DND-41 (cell line): ENCODE measurements at regions not wholly inside any gene's neighbourhood (a gene's known extent, or its start where the extent isn't known, plus 50 kb on each side); places are given as distances from the start of the nearest gene placed in this dataset.

Experiments
- ATAC-seq: fragments of 200-7000 bp; cut with Tn5 transposase; 3 replicates; pipeline ENCODE4 v1.9.1; 2021; ENCODE audit warnings: low read depth; ENCODE audit not compliant: insufficient read depth
- DNase-seq: peaks from one replicate; pipeline ENCODE4 v3.0.0-alpha.2; 2020
- H2AFZ ChIP-seq: 2 replicates; pipeline ENCODE4 v1.6.0; 2012; ENCODE audit warnings: low read depth, low read length
- H3K27ac ChIP-seq: 2 replicates; pipeline ENCODE4 v1.5.1; 2012; ENCODE audit warnings: low read length, inconsistent platforms
- H3K27me3 ChIP-seq: fragments of 200-600 bp; sonication (generic); 2 replicates; pipeline ENCODE4 v1.6.0; 2012; ENCODE audit warnings: low read length, mild to moderate bottlenecking, inconsistent platforms; ENCODE audit not compliant: insufficient read depth, poor library complexity
- H3K36me3 ChIP-seq: 2 replicates; pipeline ENCODE4 v1.5.1; 2012; ENCODE audit warnings: low read length, inconsistent platforms; ENCODE audit not compliant: insufficient read depth
- H3K4me1 ChIP-seq: 2 replicates; pipeline ENCODE4 v1.5.1; 2012; ENCODE audit warnings: mild to moderate bottlenecking, low read length; ENCODE audit not compliant: insufficient read depth
- H3K4me2 ChIP-seq: 2 replicates; pipeline ENCODE4 v1.6.0; 2012; ENCODE audit warnings: mild to moderate bottlenecking, moderate library complexity, low read length, inconsistent platforms; ENCODE audit not compliant: insufficient read depth
- H3K4me3 ChIP-seq, 2 experiments: fragments of 200-600 bp in 1 of 2; shearing (Covaris generic) in 1 of 2; 2 replicates each; pipeline ENCODE4 v1.5.1; 2012 to 2016; ENCODE audit warnings: inconsistent platforms in 2 of 2, low read length in 2 of 2, mild to moderate bottlenecking in 2 of 2, low read depth in 1 of 2, moderate library complexity in 1 of 2
- H3K79me2 ChIP-seq: 2 replicates; pipeline ENCODE4 v1.6.0; 2012; ENCODE audit warnings: low read length, inconsistent platforms; ENCODE audit not compliant: insufficient read depth
- H3K9ac ChIP-seq: 2 replicates; pipeline ENCODE4 v1.6.0; 2012; ENCODE audit warnings: low read depth, mild to moderate bottlenecking, inconsistent platforms, low read length, moderate library complexity
- H3K9me3 ChIP-seq: 2 replicates; pipeline ENCODE4 v1.5.1; 2012; ENCODE audit warnings: low read length, moderate library complexity, mild to moderate bottlenecking, inconsistent platforms; ENCODE audit not compliant: insufficient read depth, severe bottlenecking
- H4K20me1 ChIP-seq: 2 replicates; pipeline ENCODE4 v1.6.0; 2012; ENCODE audit warnings: low read length; ENCODE audit not compliant: insufficient read depth
- EZH2 ChIP-seq: IDR thresholded peaks from 3 replicates; pipeline ENCODE4 v1.6.1; 2012; ENCODE audit warnings: borderline replicate concordance, low read depth, mild to moderate bottlenecking, moderate library complexity, low read length, inconsistent platforms; ENCODE audit not compliant: severe bottlenecking
- TF ChIP-seq, protein P1 (sequence below): IDR thresholded peaks from 2 replicates; pipeline ENCODE4 v1.5.1; 2012; ENCODE audit warnings: borderline replicate concordance, low read length, moderate library complexity, mild to moderate bottlenecking; ENCODE audit not compliant: poor library complexity, severe bottlenecking; ENCODE audit errors: extremely low read depth

DNA sequence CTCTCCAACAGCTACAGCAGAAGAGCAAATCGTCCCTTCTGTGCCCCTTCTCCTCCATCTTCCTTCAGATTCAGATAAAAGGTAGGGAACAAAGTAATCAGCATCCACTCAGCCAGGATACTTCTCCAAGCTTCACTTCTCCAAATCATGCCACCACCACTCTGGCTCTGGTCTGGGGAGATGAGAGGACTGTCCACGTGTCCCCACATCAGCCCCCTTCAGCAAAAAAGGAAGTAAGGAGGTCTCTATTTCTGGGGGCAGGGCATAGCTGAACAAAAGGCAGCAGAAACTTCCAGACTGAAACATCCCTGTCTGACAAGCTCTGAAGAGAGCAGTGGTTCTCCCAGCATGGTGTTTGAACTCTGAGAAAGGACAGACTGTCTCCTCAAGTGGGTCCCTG, 116.9 kb downstream of the C5orf15 start:
- no peaks in the 10 kb centered on the region for H3K9me3 ChIP-seq
- H3K79me2 ChIP-seq, result no peaks in the 10 kb centered on the region
- peaks cover 5% of the 10 kb centered on the region for H4K20me1 ChIP-seq
- H3K4me2 ChIP-seq, result no peak overlapping the region
- no peaks in the 10 kb centered on the region for H3K36me3 ChIP-seq
- H3K4me1 ChIP-seq, result peaks cover 22% of the 10 kb centered on the region
- H3K27ac ChIP-seq, result no peak overlapping the region
- no peak for DNase-seq
- H2AFZ ChIP-seq, result no peak overlapping the region
- no peak for ATAC-seq
- no peak overlapping the region for H3K9ac ChIP-seq
- no peak overlapping the region for H3K4me3 ChIP-seq
- no peak for TF ChIP-seq EZH2
- TF ChIP-seq, protein P1, sequence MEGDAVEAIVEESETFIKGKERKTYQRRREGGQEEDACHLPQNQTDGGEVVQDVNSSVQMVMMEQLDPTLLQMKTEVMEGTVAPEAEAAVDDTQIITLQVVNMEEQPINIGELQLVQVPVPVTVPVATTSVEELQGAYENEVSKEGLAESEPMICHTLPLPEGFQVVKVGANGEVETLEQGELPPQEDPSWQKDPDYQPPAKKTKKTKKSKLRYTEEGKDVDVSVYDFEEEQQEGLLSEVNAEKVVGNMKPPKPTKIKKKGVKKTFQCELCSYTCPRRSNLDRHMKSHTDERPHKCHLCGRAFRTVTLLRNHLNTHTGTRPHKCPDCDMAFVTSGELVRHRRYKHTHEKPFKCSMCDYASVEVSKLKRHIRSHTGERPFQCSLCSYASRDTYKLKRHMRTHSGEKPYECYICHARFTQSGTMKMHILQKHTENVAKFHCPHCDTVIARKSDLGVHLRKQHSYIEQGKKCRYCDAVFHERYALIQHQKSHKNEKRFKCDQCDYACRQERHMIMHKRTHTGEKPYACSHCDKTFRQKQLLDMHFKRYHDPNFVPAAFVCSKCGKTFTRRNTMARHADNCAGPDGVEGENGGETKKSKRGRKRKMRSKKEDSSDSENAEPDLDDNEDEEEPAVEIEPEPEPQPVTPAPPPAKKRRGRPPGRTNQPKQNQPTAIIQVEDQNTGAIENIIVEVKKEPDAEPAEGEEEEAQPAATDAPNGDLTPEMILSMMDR, result no peak
- H3K27me3 ChIP-seq, result peaks cover 7% of the 10 kb centered on the region

DNA sequence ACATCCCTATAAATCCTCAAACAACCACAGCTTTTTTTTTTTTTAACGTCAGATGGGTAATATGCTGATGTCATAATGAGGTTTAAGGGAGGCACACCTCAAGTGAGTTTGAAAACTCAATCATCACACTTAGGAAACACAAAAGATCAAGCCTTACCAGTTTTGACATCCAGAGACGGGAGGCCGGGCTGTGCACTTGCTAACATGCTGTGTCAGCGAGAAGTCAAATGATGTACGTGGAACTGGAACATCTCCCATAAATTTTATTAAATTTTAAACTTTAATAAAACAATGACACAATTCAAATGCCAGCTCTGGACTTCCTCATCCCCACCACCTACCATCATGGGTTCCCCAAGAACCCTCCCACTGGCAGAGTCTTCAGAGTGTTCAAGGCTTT, 117.6 kb downstream of the C5orf15 start:
- H3K4me2 ChIP-seq, result no peak overlapping the region
- H3K27ac ChIP-seq, result no peak overlapping the region
- TF ChIP-seq, protein P1, result no peak
- no peak for TF ChIP-seq EZH2
- H3K36me3 ChIP-seq, result no peaks in the 10 kb centered on the region
- H2AFZ ChIP-seq, result no peak overlapping the region
- peaks cover 5% of the 10 kb centered on the region for H4K20me1 ChIP-seq
- ATAC-seq (no peak), DNase-seq (no peak)
- H3K9me3 ChIP-seq, result no peaks in the 10 kb centered on the region
- no peak overlapping the region for H3K4me3 ChIP-seq
- peaks cover 22% of the 10 kb centered on the region for H3K4me1 ChIP-seq
- no peaks in the 10 kb centered on the region for H3K79me2 ChIP-seq
- H3K27me3 ChIP-seq, result peaks cover 7% of the 10 kb centered on the region
- no peak overlapping the region for H3K9ac ChIP-seq

DNA sequence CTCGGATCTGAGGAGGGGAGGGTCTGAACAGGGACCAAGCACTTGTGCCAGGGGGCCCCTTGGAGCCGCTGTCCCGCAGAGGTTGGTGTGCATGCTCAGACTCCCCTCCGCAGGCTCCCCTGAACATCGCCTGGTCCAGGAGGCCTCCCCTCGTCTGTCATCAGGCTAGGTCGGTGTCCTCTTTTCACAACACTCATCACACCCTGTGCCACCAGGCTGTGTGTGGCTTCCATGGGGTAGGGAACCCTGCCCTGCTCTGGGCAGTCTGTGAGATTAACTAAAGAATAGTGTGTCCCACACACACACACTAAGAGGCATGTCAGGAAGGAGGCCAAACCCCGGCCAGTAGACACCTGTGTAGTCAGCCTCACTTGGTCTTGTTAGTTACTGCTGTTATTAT, 119.3 kb downstream of the C5orf15 start:
- peaks cover 5% of the 10 kb centered on the region for H4K20me1 ChIP-seq
- ATAC-seq (no peak), DNase-seq (no peak)
- peak overlapping the region; percentile 24; the same call in 1 of the 2 replicates for H3K4me2 ChIP-seq
- H3K27me3 ChIP-seq, result peaks cover 3% of the 10 kb centered on the region
- H2AFZ ChIP-seq, result no peak overlapping the region
- TF ChIP-seq EZH2, result no peak
- TF ChIP-seq, protein P1, result no peak
- no peaks in the 10 kb centered on the region for H3K36me3 ChIP-seq
- H3K9me3 ChIP-seq, result no peaks in the 10 kb centered on the region
- H3K4me1 ChIP-seq, result peaks cover 22% of the 10 kb centered on the region
- no peaks in the 10 kb centered on the region for H3K79me2 ChIP-seq
- H3K9ac ChIP-seq, result no peak overlapping the region
- no peak overlapping the region for H3K27ac ChIP-seq
- no peak overlapping the region for H3K4me3 ChIP-seq

DNA sequence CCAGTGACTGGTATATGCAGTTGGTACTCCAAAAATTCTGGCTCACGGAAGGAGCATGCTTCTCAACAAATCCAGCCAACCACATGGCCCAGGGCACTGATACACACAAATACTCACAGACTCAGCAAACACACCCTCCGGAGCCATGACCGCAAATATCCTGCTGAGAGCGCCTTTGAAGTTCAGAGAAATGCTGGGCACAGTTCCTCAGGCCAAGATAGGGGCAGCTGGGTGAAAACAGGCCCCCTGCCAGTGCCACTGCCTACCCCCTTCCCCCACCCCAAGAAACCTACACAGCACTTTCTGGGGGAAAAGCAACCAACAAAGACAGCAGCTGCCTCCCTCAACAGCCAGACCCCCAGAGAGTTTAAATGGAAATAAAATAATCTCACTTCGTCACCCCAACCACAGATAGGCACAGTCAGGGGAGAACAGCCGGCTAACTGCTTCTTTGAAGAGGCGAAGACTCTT, 120.0 kb downstream of the C5orf15 start:
- H4K20me1 ChIP-seq, result peaks cover 5% of the 10 kb centered on the region
- no peaks in the 10 kb centered on the region for H3K9me3 ChIP-seq
- H3K36me3 ChIP-seq, result no peaks in the 10 kb centered on the region
- DNase-seq (peak; percentile 83), ATAC-seq (peak; percentile 95)
- H2AFZ ChIP-seq, result no peak overlapping the region
- H3K4me3 ChIP-seq, result no peak overlapping the region
- H3K79me2 ChIP-seq, result no peaks in the 10 kb centered on the region
- H3K27me3 ChIP-seq, result peaks cover 3% of the 10 kb centered on the region
- peaks cover 22% of the 10 kb centered on the region for H3K4me1 ChIP-seq
- TF ChIP-seq, protein P1, result no peak
- no peak overlapping the region for H3K9ac ChIP-seq
- H3K4me2 ChIP-seq, result peak overlapping the region; percentile 24; the same call in 1 of the 2 replicates
- H3K27ac ChIP-seq, result no peak overlapping the region
